HS-27A (cell line): ENCODE measurements at regions not wholly inside any gene's neighbourhood (a gene's known extent, or its start where the extent isn't known, plus 50 kb on each side); places are given as distances from the start of the nearest gene placed in this dataset.

Experiments used
- DNase-seq: peaks from one replicate; pipeline ENCODE4 v3.0.0-alpha.2; 2012; ENCODE audit warnings: low read depth, missing footprints

GRCh38 chr9:88734527-88734926, 199.5 kb downstream of the NXNL2 start:
- no peak for DNase-seq

GRCh38 chr9:88736136-88736637, 201.2 kb downstream of the NXNL2 start:
- no peak for DNase-seq

- DNase-seq: no peak
These were observed 202.1 kb downstream of the NXNL2 start for GRCh38 chr9:88737031-88737430.

- DNase-seq: no peak
These were observed 202.9 kb downstream of the NXNL2 start for GRCh38 chr9:88737876-88738275.

DNA sequence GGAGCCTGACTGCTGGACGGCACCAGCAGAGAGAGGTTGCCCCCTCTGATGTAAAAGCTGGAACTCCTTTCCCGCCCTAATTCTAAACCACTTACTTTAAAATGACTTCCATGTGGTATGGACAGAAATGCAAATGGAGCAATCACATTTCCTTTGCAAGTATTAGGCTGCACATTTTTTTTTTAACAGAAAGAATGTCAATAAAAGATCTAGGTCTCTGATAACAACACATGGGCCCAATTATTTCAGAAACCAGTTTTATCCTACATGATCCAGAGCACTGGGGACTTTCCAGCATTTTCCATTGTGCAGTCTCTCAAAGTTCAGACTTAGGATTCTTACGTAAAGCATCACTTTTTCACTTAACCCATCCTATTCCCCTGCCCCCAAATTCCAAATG, 203.7 kb downstream of the NXNL2 start:
- no peak for DNase-seq

DNA sequence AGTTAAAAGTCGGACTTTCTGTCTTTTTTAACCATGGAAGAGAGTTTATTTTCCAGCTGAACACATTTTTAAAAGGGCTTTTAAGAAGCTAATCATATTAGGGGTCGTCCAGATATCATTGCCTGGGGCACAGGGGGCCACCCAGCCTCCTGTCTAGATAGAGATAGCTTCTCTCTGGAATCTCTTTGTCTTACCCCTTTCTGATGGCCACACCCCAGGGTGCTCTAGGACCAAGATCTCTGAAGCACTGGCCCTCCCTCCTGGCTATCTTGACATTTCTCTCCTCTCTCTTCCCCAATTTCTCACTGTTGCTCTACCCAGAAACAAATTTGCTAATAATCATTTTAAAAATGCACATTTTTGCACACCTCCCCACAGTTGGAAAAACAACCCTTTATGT, 204.4 kb downstream of the NXNL2 start:
- DNase-seq: no peak

- no peak for DNase-seq
These were observed 205.9 kb downstream of the NXNL2 start for GRCh38 chr9:88740844-88741243.

- no peak for DNase-seq
These were observed 206.4 kb downstream of the NXNL2 start for GRCh38 chr9:88741335-88741734.

DNA sequence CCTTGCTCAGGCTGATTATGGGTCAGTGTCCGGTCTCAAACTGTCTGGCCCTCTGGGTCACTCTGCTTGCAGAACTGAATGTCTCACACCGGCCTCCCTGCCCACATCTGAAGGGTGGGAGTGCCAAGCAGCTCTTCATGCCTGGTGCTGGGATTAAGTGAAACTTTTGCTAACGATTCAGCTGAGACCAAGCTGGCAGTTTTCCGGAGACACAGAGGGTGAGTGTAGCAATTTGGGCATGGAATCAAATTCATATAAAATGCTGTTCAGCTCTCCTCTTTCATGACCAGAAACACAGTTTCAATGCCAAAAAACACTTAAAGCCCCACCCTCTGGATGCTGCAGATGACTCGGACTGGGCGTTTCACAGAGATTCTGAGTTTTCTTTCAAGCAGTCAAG, 207.5 kb downstream of the NXNL2 start:
- DNase-seq: no peak

DNA sequence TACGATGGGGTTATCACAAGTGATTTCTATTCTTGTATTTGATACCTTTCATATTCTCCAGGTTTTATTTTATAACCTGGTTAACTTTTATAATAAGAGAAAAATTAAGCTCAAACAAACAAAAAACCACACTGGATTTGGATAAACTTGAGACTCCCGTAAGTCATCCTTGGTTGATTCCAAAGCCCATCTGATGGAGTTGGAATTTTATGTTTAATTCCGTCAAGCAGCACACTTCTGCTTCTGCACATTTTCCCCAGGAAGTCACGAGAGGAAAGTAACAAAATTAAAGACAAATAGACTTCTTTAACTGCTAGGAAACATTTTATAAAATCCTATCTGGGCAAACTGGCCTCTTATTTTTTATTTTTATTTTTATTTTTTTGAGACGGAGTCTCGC, 207.9 kb downstream of the NXNL2 start:
- no peak for DNase-seq

GRCh38 chr9:88745276-88746001, 210.5 kb downstream of the NXNL2 start:
- DNase-seq: no peak

GRCh38 chr9:88746029-88746742, 211.2 kb downstream of the NXNL2 start:
- no peak for DNase-seq

- no peak for DNase-seq
These were observed 211.9 kb downstream of the NXNL2 start for GRCh38 chr9:88746743-88747398.

DNA sequence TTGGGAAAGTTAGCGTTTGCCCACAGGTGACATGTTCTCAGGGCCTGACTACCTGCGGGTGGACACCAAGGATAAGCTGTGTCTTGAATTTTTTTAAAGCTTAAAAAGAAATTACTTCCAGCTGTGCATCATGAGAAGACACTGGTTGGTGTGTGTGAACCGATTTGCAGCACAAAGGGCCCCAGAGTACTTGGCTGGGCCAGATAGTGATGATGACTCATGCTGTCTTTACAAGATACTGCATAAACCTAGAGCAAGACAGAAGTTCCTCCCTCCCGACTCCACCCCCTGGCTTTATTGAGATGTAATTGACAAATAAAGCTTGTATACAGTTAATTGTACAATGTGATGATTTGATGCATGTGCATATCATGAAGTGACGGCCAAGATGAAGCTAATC, 212.8 kb downstream of the NXNL2 start:
- DNase-seq: no peak

- DNase-seq: no peak
These were observed 213.7 kb downstream of the NXNL2 start for GRCh38 chr9:88748566-88749261.

DNA sequence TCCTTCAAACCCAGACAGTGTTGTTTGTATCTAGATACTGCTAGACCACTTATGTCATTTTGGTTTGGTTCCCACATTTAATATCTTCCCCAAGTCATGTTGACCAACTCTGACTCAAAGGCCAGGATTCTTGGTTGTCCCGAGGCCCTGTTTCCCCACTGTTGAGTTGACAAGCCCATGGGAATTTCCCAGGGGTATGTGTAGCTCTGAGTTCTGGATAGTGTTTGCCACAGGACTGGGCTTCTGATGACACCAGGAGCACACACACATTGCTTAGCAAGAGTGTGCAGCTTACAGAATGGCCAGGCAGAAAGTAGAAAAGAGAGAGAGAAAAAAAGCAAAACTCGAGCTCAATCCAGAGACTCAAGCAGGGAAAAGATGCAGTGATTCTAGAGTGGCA, 214.4 kb downstream of the NXNL2 start:
- DNase-seq: no peak

DNA sequence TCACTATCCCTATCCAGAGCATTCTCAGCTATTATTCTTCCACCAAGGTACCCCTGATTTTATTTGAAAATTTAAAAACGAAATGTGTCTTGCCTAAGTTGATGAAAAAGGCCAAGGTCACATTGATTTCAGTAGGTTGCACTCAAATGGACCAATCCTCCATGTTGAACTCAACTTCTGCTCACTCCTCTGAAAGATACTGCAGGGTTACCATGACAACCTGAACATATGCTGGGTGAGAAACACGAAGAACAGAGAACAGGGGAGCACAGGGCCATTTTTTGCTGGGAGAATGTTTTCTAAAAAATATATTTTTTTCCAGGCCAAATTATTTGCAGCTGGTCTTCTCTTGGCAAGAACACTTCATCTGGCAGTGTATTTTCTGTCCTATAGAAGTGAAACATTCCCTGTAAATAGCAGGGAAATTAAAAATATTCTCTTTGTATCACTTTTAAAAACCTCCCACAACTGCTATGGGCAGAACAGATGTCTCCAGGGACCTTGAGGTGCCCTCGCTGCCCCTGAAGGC, 215.9 kb downstream of the NXNL2 start:
- DNase-seq: no peak

GRCh38 chr9:88751781-88752180, 216.8 kb downstream of the NXNL2 start:
- no peak for DNase-seq

GRCh38 chr9:88753691-88754367, 218.9 kb downstream of the NXNL2 start:
- no peak for DNase-seq

DNA sequence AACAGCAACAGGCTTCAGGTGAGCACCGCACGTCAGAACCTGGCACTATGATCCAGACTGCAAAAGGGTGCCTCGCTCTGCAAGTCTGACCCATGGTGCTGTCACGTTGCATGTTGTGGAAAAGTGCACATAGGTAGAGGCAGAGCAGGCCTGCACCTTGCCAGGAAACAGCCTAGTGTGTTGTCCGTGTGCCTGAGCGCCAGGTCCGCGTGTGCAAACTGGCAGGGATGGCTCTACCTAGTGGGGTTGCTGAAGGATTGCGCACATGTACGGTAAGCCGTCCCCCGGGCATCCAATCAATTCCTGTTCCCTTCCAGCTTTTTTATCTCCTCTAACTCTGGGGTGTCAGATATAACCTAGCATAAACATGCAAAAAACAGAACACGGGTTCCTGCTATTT, 219.5 kb downstream of the NXNL2 start:
- no peak for DNase-seq

DNA sequence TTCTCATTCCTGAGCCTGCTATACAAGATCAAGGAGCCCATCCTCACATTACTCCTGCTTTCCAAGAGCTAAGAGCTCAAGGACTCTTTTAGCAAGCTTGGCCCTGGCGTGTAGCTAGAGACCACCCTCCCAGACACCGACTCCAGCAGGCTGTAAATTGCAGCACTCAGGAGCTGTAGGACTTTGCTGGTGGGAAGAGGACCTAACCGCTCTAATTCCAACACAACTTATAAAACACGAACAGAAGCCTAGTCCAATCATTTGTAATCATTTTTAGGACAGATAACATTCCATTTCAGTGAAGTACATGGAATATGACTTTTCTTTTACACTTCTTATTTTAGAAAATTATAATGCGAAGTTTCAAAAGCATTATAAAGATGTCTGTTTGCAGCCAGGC, 219.9 kb downstream of the NXNL2 start:
- DNase-seq: no peak
